ENCODE measurements at regions not wholly inside any gene's neighbourhood (a gene's known extent, or its start where the extent isn't known, plus 50 kb on each side); places are given as distances from the start of the nearest gene placed in this dataset.

GRCh38 chr15:96201696-96202095 lies 128.8 kb upstream of the NR2F2 start:
- no peak for TF ChIP-seq EZH2phosphoT487 (IDR thresholded peaks at IDR 0.05; ENCODE audit: unreplicated experiment)
- no peak for TF ChIP-seq CTCF (conservative IDR thresholded peaks at IDR 0.05; ENCODE audit: low read depth in 2 of 2)
- TF ChIP-seq POLR2AphosphoS5 (IDR thresholded peaks at IDR 0.05; ENCODE audit: low read depth), result no peak
- TF ChIP-seq ETS1 (IDR thresholded peaks at IDR 0.05), result no peak
- no peak for TF ChIP-seq EZH2 (IDR thresholded peaks at IDR 0.05; ENCODE audit: low read depth, unreplicated experiment)
- no peak for TF ChIP-seq ZNF462 (CRISPR knock-in tag; IDR thresholded peaks at IDR 0.05)
- TF ChIP-seq REST (IDR thresholded peaks at IDR 0.05; ENCODE audit: unreplicated experiment), result no peak
- TF ChIP-seq CREB1 (CRISPR knock-in tag; IDR thresholded peaks at IDR 0.05; ENCODE audit: low read depth), result no peak
- no peak for TF ChIP-seq JUNB (IDR thresholded peaks at IDR 0.05; ENCODE audit: unreplicated experiment)
